ENCODE measurements at regions not wholly inside any gene's neighbourhood (a gene's known extent, or its start where the extent isn't known, plus 50 kb on each side); places are given as distances from the start of the nearest gene placed in this dataset.

GRCh38 chr7:108824840-108825580 lies 255.3 kb downstream of the DNAJB9 start:
- Histone ChIP-seq H3K4me3 (no peak overlapping the region), H3K4me1 (no peaks in the 10 kb centered on the region), H3K9me3 (no peaks in the 10 kb centered on the region), H3K27me3 (no peaks in the 10 kb centered on the region), H3K27ac (no peak overlapping the region), H3K36me3 (no peaks in the 10 kb centered on the region)
- DNase-seq (ENCODE audit: extremely low spot score in 2 of 2): no peak
- intact Hi-C loops (cut with DNase I): no loop called here
- TF ChIP-seq POLR2AphosphoS5 (IDR thresholded peaks at IDR 0.05; ENCODE audit: insufficient read depth in 1 of 2, low read depth in 1 of 2): no peak
- no peak for TF ChIP-seq POLR2A (IDR thresholded peaks at IDR 0.05)
- TF ChIP-seq CTCF (IDR thresholded peaks at IDR 0.05): no peak

- Histone ChIP-seq H3K9me3 (no peaks in the 10 kb centered on the region), H3K36me3 (no peaks in the 10 kb centered on the region), H3K4me1 (no peaks in the 10 kb centered on the region), H3K27me3 (no peaks in the 10 kb centered on the region), H3K4me3 (no peak overlapping the region), H3K27ac (no peak overlapping the region)
- DNase-seq (ENCODE audit: extremely low spot score in 2 of 2): no peak
- intact Hi-C loops (cut with DNase I): no loop called here
- TF ChIP-seq CTCF (IDR thresholded peaks at IDR 0.05): no peak
- TF ChIP-seq POLR2A (IDR thresholded peaks at IDR 0.05): no peak
- TF ChIP-seq POLR2AphosphoS5 (IDR thresholded peaks at IDR 0.05; ENCODE audit: insufficient read depth in 1 of 2, low read depth in 1 of 2): no peak
Measured at GRCh38 chr7:108825581-108825909, 255.9 kb downstream of the DNAJB9 start.

- intact Hi-C loops (cut with DNase I): no loop called here
- Histone ChIP-seq H3K9me3 (no peaks in the 10 kb centered on the region), H3K4me3 (no peak overlapping the region), H3K36me3 (no peaks in the 10 kb centered on the region), H3K27ac (no peak overlapping the region), H3K4me1 (no peaks in the 10 kb centered on the region), H3K27me3 (no peaks in the 10 kb centered on the region)
- TF ChIP-seq CTCF (IDR thresholded peaks at IDR 0.05) (no peak), POLR2A (IDR thresholded peaks at IDR 0.05) (no peak), POLR2AphosphoS5 (IDR thresholded peaks at IDR 0.05; ENCODE audit: insufficient read depth in 1 of 2, low read depth in 1 of 2) (no peak)
- no peak for DNase-seq (ENCODE audit: extremely low spot score in 2 of 2)
Measured at GRCh38 chr7:108836256-108836655, 266.6 kb downstream of the DNAJB9 start.

- Histone ChIP-seq H3K4me3 (no peak overlapping the region), H3K4me1 (no peaks in the 10 kb centered on the region), H3K36me3 (no peaks in the 10 kb centered on the region), H3K27ac (no peak overlapping the region), H3K27me3 (no peaks in the 10 kb centered on the region), H3K9me3 (no peaks in the 10 kb centered on the region)
- DNase-seq (ENCODE audit: extremely low spot score in 2 of 2): no peak
- TF ChIP-seq POLR2A (IDR thresholded peaks at IDR 0.05) (no peak), POLR2AphosphoS5 (IDR thresholded peaks at IDR 0.05; ENCODE audit: insufficient read depth in 1 of 2, low read depth in 1 of 2) (no peak), CTCF (IDR thresholded peaks at IDR 0.05) (no peak)
- intact Hi-C loops (cut with DNase I): no loop called here
Measured at GRCh38 chr7:108838198-108838597, 268.5 kb downstream of the DNAJB9 start.

GRCh38 chr7:108839076-108839475 lies 269.4 kb downstream of the DNAJB9 start:
- Histone ChIP-seq H3K27me3 (no peaks in the 10 kb centered on the region), H3K27ac (no peak overlapping the region), H3K36me3 (no peaks in the 10 kb centered on the region), H3K4me1 (no peaks in the 10 kb centered on the region), H3K4me3 (no peak overlapping the region), H3K9me3 (no peaks in the 10 kb centered on the region)
- intact Hi-C loops (cut with DNase I): no loop called here
- TF ChIP-seq CTCF (IDR thresholded peaks at IDR 0.05) (no peak), POLR2A (IDR thresholded peaks at IDR 0.05) (no peak), POLR2AphosphoS5 (IDR thresholded peaks at IDR 0.05; ENCODE audit: insufficient read depth in 1 of 2, low read depth in 1 of 2) (no peak)
- no peak for DNase-seq (ENCODE audit: extremely low spot score in 2 of 2)
